GM21381 (cell line): ENCODE measurements at regions not wholly inside any gene's neighbourhood (a gene's known extent, or its start where the extent isn't known, plus 50 kb on each side); places are given as distances from the start of the nearest gene placed in this dataset.

Experiments used
- ATAC-seq: cut with Tn5 transposase; IDR thresholded peaks from one replicate; pipeline ENCODE4 v1.9.1; 2021; ENCODE audit warnings: mild to moderate bottlenecking, moderate library complexity; ENCODE audit not compliant: unreplicated experiment

GRCh38 chr17:79524213-79525187 lies 86.4 kb downstream of the RBFOX3 start:
- no peak for ATAC-seq

GRCh38 chr17:79522414-79522813 lies 88.4 kb downstream of the RBFOX3 start:
- ATAC-seq = no peak

GRCh38 chr17:79521225-79521624 lies 89.6 kb downstream of the RBFOX3 start:
- ATAC-seq = no peak

GRCh38 chr17:79520167-79521165 lies 90.4 kb downstream of the RBFOX3 start:
- ATAC-seq = no peak

- ATAC-seq = no peak
Observed at GRCh38 chr17:79519601-79520000, 91.2 kb downstream of the RBFOX3 start.

- ATAC-seq = no peak
Observed at GRCh38 chr17:79518585-79519523, 92.0 kb downstream of the RBFOX3 start.

GRCh38 chr17:79517827-79518584 lies 92.8 kb downstream of the RBFOX3 start:
- no peak for ATAC-seq

GRCh38 chr17:79515646-79516571 lies 94.9 kb downstream of the RBFOX3 start:
- no peak for ATAC-seq

GRCh38 chr17:79515110-79515509 lies 95.7 kb downstream of the RBFOX3 start:
- ATAC-seq = no peak

GRCh38 chr17:79513820-79514535 lies 96.9 kb downstream of the RBFOX3 start:
- no peak for ATAC-seq

GRCh38 chr17:79513206-79513605 lies 97.6 kb downstream of the RBFOX3 start:
- ATAC-seq = no peak

- no peak for ATAC-seq
Observed at GRCh38 chr17:79511471-79511870, 99.4 kb downstream of the RBFOX3 start.

GRCh38 chr17:79510071-79510470 lies 100.8 kb downstream of the RBFOX3 start:
- ATAC-seq = no peak

- no peak for ATAC-seq
Observed at GRCh38 chr17:79509490-79509889, 101.4 kb downstream of the RBFOX3 start.

GRCh38 chr17:79509008-79509407 lies 101.8 kb downstream of the RBFOX3 start:
- ATAC-seq = no peak

- no peak for ATAC-seq
Observed at GRCh38 chr17:79508291-79508716, 102.5 kb downstream of the RBFOX3 start.

GRCh38 chr17:79506955-79507354 lies 103.9 kb downstream of the RBFOX3 start:
- ATAC-seq = no peak
